Left renal pelvis (tissue), 4 donors: ENCODE measurements at regions not wholly inside any gene's neighbourhood (a gene's known extent, or its start where the extent isn't known, plus 50 kb on each side); places are given as distances from the start of the nearest gene placed in this dataset.
A peak's percentile ranks its signal among the peaks of the same experiment; 100 is the strongest.
"Not testable (repeated sequence)": the region's sequence is repeated elsewhere in the genome, so short reads cannot be mapped to it uniquely, and the experiment has no call there.

Experiments
- DNase-seq, 4 donors: peaks; one replicate each; pipeline ENCODE4 v3.0.0-alpha.2; 2013; ENCODE audit warnings: low read depth in 4 of 4, low spot score in 3 of 4

DNA sequence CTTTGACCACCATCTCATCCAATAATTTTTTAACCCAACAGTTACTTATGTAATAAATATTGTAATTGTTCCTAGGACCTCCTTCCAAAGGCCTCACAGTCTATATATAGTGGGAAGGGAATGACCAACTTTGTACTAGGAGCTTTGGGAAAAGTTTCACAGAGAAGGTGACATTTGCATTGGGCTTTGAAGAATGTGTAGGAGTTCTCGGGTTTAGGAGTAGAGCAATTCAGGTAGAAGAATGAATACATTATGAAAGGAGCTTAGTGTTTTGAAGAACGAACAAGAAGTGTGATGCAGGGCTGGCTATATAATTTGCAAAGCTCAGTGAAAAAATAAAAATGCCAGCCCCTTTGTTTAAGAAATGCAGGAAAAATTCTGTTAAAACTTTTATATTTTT is 330.4 kb upstream of the DEPDC1 start:
- no peak for DNase-seq

DNA sequence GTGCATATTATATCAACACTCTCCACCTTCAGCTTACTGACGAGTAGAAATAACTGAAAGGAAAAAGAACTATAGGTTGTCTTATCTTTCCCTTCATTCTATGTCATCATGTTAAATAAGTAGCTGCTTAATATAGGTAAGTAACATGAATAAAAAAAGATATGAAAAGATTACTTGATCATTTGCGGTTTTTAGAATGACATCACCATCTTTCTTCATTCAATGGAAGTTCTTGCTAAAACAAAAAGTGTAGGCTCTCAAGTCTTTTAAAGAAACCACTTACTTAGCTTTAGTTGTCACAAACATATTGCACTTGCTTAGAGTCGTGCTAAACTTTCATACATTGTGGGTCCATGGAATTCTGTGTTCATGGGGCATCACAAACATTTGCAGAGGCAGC is 331.1 kb upstream of the DEPDC1 start:
- DNase-seq, result no peak

DNA sequence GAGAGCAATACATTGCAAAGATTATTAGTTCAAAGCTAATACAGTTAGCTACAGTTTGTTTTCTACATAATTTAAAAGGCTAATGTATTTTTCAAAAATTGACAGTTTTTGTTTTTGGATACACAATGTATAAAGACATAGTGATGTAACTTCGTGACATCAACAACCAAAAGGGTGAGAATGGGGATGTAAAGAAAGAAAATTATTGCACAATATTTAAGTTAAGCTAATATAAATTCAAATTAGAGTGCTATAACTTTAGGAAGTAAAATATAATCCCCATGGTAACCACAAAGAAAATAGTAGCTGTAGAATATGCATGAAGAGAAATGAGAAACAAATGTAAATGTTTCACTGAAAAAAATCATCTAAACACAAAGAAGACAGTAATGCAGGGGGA is 334.4 kb upstream of the DEPDC1 start:
- no peak for DNase-seq

DNA sequence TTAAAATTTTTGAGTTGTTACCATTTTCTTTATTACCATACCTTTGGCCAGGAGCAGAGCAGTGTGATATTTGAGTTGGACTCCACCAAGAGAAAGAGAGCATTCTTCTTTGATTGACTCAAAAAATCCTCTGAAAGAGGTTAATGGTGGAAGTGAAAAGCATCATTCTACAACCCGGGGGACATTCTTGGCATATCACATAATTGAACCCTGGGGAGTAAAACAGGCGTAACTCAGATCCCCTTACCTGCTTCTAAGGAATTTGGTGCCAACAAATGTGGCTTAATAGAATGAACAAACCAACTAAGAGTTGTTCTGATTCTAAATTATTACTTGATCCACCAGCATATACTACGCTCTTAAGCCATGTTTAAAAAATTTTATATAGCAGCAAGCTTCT is 351.1 kb upstream of the DEPDC1 start:
- DNase-seq, result no peak

DNA sequence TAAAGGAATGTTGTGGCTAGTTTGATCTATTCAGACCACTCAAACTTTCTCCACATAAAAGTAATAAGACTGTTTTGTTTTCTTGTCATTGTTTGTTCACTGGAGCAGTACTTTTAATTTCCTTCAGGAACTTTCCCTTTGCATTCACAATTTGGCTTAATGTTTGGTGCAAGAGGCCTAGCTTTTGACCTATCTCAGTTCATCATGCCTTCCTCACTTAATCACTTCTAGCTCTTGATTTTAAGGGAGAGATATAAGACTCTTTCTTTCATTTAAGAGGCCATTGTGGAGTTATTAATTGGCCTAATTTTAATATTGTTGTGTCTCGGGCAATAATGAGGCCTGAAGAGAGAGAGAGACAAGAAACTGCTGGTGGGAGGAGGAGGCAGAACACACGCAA is 371.7 kb upstream of the DEPDC1 start:
- no peak for DNase-seq

DNA sequence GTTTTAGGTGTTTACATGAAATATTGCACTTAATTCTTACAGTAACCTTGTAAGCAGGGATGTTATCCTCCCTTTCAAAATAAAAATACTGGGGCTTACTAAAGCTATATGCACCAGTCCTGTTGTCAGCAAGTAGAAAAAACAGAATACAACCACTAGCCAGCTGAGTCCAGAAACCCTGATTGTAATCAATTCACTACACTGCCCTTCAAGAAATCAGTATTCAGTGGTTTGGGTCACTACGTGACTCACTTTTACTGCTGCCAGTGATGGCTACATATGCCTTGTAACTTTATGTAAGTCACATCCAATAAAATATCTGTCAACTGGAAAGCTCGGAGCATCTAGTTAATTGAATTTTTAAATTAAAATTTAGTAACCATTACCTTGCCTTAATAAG is 376.3 kb upstream of the DEPDC1 start:
- no peak for DNase-seq

DNA sequence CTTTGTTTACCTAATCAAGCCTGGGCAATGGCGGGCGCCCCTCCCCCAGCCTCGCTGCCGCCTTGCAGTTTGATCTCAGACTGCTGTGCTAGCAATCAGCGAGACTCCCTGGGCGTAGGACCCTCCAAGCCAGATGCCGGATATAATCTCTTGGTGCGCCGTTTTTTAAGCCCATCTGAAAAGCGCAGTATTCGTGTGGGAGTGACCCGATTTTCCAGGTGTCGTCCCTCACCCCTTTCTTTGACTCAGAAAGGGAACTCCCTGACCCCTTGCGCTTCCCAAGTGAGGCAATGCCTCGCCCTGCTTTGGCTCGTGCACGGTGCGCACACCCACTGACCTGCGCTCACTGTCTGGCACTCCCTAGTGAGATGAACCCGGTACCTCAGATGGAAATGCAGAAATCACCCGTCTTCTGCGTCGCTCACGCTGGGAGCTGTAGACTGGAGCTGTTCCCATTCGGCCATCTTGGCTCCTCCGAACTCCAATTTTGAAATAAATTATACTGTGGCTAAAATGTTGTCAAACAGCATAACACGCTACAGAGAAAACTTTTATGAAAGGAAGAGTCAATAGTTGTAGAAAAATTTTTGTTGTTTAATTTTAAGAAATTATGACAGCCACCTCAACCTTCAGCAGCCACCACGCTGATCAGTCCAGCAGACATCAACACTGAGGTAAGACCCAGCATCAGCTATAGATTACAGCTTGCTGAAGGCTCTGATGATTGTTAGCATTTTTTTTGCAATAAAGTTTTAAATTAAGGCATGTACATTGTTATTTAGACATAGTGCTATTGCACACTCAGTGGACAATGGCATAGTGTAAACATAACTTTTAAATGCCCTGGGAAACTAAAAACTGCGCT is 384.7 kb upstream of the DEPDC1 start:
- not testable (repeated sequence) for DNase-seq

DNA sequence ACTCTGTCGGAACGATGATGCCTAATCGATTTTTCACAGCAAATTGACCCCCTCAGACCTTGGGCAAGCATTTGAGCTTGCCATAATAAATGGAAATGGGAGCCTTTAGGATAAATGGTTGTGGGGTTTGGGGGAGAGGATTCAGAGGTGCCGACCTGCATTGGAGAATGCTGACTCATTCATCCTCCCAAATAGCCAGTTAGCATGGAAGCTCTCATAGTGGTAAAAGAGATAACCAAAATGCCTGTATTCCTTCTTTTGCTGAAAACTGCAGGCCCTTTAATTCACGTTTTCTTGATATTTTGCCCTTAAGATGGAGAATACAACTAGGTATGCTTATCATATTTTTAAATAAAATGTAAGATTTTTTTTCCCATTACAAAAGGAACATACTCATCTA is 392.6 kb upstream of the DEPDC1 start:
- no peak for DNase-seq

DNA sequence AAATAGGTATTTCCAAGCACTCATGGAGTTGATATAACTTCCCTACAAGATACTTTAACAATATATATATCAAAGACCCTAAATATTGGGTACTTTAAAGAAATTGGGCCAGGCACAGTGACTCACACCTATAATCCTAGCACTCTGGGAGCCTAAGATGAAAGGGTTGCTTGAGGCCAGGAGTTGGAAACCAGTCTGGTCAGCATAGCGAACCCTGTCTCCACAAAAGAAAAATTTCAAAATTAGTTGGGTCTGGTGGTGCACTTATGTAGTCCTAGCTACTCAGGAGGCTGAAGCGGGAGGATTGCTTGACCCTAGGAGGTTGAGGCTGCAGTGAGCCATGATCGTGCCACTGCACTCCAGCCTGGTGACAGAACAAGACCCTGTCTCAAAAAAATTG is 393.9 kb upstream of the DEPDC1 start:
- DNase-seq, result no peak

DNA sequence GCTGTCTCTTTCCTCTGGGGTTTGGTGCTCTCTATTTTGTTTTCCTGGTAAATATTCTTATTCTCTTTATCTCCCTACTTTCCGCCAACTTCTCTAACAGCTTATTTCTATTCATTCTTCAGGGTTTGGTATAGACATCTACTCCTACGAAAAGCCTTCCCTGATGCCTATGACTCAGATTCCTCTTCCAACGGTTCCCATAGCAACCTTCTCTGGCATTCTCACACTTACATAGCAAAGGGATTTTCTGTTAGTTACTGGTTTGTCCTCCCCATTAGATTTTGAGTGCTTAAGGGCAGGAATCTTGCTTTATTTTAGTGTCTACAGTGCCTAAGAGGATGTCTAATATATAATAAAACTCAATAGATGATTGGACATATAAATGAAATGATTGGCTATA is 407.6 kb upstream of the DEPDC1 start:
- no peak for DNase-seq

DNA sequence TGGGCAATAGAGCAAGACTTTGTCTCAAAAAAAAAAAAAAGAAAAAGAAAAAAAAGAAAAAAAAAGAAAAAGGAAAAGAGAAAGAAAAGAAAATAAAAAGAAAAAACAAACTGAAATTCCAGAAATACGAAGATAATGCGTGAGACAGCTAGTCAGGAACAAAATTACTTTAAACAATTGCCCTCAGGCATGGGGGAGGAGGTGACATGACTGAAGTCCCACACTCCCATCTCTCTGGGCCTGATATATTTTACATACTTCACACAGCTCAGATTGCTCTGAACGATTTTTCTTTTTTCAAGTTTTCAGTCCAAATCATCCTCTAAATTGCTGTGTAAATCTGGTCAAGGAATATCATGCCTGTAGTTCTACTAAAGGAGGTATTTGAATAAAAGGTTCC is 409.5 kb upstream of the DEPDC1 start:
- DNase-seq, result no peak

DNA sequence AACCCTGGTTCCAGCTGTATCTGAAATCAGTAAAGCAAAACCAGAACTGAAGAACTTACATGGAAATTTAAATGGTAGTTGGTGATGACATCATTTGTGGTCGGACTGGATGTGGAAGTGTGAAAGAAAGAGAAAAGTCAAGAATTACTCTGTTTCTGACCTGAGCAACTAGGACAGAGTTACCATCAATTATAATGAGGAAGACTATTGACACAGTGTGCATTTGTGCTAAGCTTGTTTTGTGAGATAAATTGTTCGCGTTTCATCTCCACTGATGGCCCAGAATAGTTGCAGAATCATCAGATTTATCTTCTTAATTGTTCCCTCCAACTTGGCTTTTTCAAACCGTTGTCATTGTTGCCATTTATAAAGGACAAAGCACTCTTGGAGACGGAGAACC is 410.6 kb upstream of the DEPDC1 start:
- no peak for DNase-seq

DNA sequence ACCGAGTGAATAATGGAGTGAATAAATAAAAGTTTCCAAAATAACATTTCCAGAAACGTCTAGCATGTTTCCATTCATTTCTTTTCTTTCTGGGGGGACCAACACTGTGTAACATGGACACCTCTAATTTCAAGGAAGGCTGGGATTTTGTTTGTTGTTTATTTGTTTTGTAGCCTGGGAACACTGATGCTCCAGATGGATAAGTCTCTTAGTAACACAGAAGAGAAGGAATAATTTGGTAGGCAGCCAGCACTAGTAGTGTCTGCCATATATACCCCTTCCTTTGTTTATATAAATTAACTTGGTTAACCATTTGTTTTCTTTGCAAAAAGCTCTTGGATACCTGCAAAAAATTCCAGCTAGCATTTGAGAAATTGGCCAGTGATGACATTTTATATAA is 411.4 kb upstream of the DEPDC1 start:
- DNase-seq, result no peak

DNA sequence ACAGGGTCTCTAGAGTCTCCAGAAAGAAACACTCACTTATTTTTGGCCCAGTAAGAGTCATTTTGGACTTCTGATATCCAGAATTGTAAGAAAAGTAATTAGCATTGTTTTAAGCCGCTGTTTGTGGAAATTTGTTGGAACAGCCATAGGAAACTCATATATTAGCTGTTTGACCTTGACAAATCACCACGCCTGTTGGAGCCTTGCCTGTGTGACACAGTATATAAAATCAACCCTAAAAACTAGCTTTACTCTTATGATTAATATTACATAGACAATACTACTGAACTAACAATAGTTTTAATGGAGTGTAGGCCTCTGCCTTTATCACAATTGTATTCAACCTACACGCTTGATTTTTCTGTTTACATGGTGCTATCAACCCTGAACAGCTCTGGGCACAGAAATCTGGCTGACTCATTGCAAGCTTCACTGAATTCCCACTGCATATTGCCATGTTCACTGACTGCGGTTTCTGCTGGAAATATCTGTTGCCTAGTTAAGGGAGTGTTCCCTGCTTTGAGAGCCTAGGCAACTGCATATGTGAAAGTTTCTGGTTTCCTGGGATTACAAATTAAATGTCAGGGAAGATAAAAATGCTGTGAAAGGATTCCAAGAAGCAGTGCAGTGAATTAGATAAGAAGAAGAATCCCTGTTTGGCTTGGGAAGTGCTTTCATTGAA is 419.5 kb upstream of the DEPDC1 start:
- DNase-seq, result peak in 3 of 4 donors; percentile 41 to 55 (median 43)

DNA sequence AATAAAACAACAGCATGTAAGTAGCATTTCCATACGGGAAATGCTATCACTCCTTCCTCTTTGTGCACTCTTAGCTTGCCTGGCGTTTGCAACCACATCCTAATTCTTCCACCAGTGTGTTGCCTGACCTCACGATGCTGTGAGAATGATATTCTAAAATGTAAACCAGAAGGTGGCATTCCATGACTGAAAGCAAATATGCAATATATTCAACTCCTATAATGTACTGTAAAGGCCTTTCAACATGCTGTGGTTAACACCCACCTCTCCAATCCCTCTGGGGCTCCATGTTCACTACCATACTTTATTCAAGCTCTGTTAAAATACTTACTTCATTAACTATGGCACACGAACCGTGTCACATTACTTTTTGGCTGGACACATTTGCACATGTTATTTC is 420.6 kb upstream of the DEPDC1 start:
- no peak for DNase-seq

DNA sequence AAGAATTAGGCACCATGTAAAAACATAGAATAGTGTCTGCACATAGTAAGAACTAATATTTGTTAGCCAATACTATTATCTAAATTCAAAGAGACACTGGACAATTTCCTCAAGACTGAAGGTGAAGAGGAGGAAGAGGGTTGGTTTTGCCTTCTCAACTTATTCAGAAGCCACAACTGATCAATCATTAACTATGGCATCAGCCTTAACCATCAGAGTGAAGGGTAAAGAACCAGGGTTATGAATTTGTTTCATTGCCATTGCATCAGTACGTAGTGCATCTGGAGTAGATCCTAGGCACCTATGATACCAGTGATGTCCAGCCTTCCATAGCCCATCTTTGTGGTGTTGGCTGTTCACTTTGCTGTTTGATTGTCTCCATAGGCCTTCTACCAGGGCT is 421.7 kb upstream of the DEPDC1 start:
- DNase-seq, result no peak

DNA sequence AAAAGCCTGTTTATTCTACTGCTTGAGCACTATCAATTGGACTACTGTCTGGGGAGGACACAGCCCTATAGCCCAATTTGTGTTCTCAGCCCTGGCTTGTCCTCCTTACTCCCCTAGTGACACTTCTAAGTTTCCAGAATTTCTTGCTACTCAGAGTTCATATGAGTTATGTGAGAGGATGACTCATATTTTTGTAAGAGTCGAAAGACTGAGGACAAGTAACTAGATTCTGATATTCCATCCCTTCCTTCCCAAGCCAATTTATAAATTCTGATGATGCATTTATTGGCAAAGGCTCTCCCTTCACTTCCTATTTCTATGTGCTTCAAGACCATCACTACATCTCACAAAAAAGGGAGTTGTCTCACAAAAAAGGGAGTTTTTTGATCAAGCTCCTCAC is 422.2 kb upstream of the DEPDC1 start:
- DNase-seq, result no peak

DNA sequence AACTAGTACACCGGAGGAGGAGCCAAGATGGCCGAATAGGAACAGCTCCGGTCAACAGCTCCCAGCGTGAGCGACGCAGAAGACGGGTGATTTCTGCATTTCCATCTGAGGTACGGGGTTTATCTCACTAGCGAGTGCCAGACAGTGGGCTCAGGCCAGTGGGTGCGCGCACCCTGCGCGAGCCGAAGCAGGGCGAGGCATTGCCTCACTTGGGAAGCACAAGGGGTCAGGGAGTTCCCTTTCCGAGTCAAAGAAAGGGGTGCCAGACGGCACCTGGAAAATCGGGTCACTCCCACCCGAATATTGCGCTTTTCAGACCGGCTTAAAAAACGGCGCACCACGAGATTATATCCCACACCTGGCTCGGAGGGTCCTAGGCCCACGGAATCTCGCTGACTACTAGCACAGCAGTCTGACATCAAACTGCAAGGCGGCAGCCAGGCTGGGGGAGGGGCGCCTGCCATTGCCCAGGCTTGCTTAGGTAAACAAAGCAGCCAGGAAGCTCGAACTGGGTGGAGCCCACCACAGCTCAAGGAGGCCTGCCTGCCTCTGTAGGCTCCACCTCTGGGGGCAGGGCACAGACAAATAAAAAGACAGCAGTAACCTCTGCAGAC is 426.7 kb upstream of the DEPDC1 start:
- not testable (repeated sequence) for DNase-seq

DNA sequence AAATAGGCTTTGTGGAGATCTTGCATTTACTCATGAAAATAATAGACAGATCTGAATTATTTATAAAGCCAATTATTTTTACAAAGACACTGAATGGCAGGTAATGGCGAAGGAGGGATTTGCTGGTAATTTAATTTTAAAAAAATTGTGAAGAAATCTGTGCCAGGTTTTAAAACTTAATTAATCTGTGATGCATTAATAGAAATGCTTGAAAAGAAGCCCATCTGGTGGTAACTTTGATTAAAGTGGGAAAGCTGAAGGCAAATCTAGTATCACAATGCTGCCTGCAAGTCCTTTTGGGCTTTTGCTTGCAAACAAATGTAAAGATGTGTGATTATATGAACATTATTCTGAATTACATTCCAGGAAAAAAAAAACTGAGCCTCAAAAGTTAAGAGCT is 433.2 kb upstream of the DEPDC1 start:
- DNase-seq, result no peak

DNA sequence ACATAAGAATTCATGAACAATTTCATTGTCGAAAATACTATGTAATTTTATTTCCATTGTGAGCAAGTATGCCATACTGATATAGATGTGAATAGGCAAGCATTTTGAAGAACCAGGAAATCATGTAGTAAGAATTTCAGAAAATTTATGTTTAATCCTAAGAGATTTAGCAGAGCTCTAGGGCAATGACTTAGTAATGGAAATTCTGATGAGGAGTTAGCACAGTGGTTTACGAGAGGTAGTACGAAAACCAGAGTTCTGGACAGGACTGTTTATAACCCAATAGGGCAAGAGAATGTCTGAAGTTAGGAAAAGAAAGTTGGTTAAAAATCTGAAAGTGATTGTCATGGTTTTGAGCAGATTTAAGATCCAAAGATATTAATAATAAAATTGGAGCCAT is 439.6 kb upstream of the DEPDC1 start:
- DNase-seq, result no peak

DNA sequence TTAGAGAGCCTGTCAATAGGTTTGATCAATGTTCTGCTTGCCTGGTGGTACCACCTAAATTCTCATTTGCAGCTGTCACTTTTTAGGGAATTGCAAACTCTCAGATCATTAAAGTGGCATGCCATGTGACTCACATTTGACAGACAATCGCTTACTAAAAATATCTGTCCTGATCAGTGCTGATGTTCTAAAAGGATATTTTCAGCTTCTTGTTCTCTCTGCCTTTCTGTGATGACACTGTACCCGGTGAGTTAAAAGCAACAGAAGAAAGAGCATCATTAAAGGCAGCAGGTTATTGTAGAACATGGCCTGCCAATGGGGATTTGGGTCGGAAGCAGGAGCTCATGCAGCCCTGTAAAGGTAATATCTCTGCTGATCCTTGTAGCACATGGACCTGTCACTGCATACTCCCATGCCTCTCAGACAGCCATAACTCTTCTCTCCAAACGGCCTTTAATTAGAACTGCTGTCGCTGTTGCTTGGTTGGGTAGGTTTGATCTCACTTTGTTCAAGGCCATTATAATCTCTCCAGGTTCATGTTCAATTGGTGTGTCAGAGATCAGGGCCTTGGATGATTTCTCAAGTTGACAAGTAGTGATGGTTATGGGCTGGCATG is 441.3 kb upstream of the DEPDC1 start:
- no peak for DNase-seq

DNA sequence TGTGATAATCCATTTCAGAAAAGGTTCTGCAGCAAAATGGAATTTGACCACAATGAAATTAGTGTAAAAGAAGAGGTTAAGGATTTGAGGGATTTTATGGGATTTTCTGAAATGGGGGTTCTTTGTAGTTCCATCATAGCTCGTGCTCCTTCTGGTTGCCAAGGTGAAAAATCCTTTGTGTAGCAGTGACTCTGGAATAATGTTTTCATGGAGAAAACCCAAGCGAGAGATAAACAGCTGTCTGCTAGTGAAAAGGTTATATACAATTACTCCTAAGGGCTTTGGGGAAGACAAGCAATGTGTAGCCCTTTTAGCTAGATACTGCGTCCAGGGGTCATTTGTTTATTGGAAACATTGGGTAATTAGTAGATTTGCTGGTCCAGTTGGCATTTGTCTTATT is 453.2 kb upstream of the DEPDC1 start:
- no peak for DNase-seq
